HG03354 (cell line): ENCODE measurements at regions not wholly inside any gene's neighbourhood (a gene's known extent, or its start where the extent isn't known, plus 50 kb on each side); places are given as distances from the start of the nearest gene placed in this dataset.
"Not testable (repeated sequence)": the region's sequence is repeated elsewhere in the genome, so short reads cannot be mapped to it uniquely, and the experiment has no call there.

Experiments
- ATAC-seq: cut with Tn5 transposase; IDR thresholded peaks from one replicate; pipeline ENCODE4 v1.9.1; 2021; ENCODE audit warnings: mild to moderate bottlenecking; ENCODE audit not compliant: unreplicated experiment, poor library complexity, severe bottlenecking

- ATAC-seq, result no peak
Observed at GRCh38 chr5:40240111-40240510, 439.6 kb upstream of the PTGER4 start.

DNA sequence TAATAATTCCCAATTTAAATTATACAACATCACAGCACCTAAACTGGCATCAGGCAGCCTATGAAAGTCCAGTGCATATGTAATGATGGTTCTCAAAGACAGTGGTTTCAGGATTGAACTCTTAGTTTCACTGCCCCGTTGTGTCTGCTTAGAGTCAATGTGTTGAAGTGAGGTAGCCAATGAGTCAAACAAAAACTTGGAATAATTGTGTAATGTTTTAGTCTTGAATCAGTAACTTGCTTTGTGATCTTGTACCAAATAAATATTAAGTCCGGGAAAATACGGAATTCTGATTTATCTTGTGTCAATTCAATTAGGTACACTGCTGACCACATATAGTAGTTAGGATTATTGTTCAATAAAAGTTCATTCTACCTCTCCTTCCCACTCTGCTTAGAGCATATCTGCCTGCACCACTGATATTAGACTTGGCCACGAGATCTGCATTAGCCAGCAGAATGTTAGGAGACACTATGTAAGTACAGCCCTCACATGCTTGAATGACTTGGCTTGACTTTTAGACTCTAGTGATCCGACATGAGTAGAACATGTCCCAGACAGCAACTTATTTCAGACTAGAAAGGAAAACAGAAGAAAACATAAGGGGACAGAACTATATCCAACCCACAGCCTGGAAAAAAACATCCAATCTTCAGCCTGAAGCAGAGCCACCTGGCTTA, 441.5 kb upstream of the PTGER4 start:
- ATAC-seq, result no peak

DNA sequence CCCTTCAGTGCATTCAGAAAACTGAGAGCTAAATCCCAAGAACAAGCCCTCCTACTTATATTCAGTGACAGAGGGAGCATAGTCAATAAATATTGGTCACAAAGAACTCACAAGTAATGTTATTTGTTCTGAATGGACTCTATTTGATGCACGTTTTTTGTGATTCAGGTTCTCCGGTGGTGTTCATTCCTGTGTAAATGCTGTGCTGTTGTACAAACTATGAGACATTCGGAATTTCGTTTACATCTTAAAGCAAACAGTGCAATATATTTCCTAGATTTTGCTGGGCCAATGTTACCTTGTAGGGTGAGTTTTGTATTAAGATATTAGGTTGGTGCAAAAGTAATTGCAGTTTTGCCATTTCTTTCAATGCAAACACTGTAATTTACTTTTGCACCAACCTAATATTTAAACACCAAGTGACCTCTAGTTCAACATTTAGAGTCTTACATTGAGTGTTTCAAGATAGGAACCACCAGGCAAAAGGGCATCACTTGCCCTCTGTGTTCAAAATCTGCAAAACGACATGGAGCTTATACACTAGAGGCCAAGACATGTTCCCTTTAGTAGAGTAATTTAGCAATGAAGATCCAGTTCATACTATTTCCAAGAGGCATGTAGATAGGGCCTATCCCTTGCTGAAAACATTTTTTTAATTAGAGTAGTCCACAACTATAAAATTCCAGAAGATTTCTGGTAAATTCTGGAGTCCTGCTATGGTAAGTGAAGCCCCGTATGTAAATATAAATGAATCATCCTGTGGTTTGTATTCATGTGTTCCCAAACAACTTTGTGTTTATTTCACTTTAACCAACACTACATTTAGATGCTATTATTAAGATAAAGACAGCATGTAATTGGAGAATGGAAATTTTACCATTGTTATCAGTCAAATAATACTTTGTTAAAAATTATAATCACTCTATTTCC, 444.0 kb upstream of the PTGER4 start:
- ATAC-seq, result no peak

DNA sequence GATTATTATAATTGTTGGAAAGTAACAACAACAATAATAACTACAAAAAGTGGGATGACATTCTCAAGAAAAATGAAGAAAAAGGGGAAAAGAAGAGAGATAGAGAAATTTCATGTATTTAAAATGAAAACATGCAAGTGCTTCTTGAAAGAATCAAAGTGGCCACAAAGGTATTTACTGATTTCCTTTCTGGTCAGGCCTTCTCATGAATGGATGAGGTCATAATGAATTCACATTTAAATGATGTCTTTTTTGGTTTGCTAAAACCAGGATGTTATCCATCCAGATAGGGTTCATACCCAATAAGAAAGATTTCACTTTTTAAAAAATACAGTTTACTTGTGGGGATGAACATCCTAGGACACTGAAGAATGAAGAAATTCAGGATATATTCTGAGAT, 446.4 kb upstream of the PTGER4 start:
- no peak for ATAC-seq

GRCh38 chr5:40227931-40228330, 451.8 kb upstream of the PTGER4 start:
- ATAC-seq, result no peak

DNA sequence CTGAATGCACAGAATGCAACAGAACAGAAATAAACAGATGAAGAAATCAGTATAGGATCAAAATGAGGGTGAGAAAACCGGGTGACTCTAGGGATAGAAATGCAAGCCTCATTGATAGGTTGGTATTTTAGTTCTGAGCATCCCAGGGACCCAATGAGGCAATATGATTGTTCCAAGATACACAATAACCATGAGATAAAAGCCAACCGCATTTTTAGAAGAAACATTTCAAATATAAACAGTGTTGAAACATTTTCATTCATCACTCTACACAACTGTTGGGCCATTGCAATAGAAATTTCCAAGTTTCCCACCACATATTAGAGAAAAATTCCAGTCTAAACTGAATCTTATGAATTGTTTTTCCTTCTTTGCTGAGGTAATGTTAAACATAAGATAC, 452.3 kb upstream of the PTGER4 start:
- no peak for ATAC-seq

DNA sequence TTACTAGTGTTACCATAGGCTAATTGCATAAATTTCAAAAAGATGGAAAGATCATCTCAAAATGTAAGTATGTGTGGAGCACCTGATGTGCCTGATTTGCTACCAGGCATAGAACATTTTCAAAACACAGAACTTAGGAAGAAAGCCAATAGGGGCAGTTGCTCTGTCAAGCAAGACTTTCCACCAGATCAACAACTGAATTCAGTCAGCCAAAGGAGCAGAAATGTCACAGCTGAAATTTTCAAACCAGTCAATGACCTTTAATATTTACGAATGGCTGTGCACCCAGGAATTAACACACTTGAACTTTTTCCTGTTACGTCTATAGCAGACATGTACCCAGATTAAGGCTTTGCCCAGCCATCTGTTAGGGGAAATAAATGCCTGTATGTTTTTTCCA, 452.8 kb upstream of the PTGER4 start:
- ATAC-seq, result no peak

GRCh38 chr5:40225147-40225546, 454.6 kb upstream of the PTGER4 start:
- not testable (repeated sequence) for ATAC-seq

DNA sequence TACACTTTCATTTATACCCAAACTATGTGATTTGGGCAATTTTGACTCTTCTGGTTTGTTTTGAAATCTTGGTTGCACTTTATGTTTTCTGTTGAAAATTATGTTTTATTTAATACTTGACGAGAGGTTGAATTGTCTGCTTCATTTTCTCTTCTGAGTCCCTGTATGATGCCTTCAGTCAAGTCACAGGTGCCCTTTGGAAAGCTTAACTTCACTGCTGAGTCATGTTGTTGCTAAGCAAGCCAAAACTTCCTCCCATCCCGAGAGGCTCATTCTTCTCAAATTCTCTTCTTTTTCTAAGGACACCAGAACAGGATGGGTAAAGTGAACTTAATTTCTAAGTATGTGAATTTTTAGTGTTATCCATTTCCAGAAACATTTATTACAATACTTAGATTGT, 455.3 kb upstream of the PTGER4 start:
- peak; percentile 11 for ATAC-seq

GRCh38 chr5:40223884-40224402, 455.8 kb upstream of the PTGER4 start:
- peak; percentile 74 for ATAC-seq

- no peak for ATAC-seq
Observed at GRCh38 chr5:40221796-40222195, 457.9 kb upstream of the PTGER4 start.

- ATAC-seq, result no peak
Observed at GRCh38 chr5:40221255-40221654, 458.5 kb upstream of the PTGER4 start.

- no peak for ATAC-seq
Observed at GRCh38 chr5:40220260-40220659, 459.5 kb upstream of the PTGER4 start.

DNA sequence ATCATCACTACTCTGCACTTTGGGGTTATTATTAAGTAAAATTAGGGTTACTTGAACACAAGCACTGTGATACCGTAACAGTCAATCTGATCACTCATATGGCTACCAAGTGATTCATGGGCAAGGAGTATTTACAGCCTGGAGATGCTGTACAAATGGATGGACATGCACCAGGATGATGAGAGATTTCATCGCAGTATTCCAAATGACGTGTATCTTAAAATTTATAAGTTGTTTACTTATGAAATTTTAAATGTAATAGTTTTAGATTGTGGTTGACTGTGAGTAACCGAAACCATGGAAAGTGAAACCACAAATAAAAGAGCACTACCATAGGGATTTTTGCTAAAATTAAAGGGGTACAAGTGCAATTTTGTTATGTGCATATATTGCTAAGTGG, 462.2 kb upstream of the PTGER4 start:
- no peak for ATAC-seq

- ATAC-seq, result no peak
Observed at GRCh38 chr5:40210694-40211093, 469.0 kb upstream of the PTGER4 start.

DNA sequence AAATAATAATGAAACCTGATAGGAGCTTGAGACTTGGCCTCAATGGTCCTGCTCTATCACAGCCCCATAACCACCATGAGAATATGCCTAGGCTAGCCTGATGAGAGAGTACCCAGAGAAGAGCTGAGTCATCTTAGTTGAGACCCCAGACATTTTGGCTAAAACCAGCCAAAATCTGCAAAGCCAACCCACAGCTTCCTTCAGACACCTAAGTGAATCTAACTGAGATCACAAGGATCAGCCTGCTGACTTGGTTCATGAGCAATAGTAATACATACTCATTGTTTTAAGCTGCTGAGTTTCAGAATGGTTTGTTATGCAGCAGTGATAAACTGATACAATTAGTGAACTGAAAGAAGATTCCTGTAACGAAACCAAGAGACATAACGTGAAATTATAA, 473.7 kb upstream of the PTGER4 start:
- no peak for ATAC-seq

- no peak for ATAC-seq
Observed at GRCh38 chr5:40204144-40204543, 475.6 kb upstream of the PTGER4 start.

GRCh38 chr5:40202814-40203440, 476.8 kb upstream of the PTGER4 start:
- no peak for ATAC-seq

DNA sequence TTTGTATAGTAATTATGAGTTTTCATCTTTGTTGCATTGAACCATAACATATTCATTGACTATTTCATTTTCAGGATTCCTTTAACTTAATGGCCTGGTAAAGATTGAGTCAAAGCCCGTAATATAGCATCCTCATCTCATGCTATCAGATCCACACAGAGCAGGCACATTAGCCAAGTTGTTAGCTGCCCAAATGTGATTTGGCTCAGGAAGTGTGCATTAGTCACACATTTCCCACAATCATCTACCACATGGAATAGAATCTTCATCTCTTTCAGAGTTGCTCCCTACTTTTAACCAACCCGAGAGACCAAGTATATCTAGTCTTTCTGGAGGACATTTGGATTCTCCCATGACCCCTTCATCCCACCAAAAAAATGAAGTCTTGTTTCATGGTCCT, 481.0 kb upstream of the PTGER4 start:
- ATAC-seq, result no peak

DNA sequence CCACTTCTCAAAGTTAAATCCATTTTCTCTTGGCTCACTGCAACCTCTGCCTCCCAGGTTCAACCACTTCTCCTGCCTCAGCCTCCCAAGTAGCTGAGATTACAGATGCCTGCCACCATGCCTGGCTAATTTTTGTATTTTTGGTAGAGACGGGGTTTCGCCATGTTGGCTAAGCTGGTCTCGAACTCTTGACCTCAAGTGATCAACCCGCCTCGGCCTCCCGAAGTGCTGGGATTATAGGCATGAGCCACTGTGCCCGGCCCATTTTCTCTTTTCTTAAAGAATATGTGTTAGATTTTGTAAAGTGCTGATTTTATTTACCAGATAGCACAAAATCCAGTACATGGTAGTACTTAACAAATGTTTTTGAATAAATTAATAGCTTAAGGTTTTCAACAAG, 484.1 kb upstream of the PTGER4 start:
- not testable (repeated sequence) for ATAC-seq
